Erythroblast (primary cell): ENCODE measurements at regions not wholly inside any gene's neighbourhood (a gene's known extent, or its start where the extent isn't known, plus 50 kb on each side); places are given as distances from the start of the nearest gene placed in this dataset.
"Not testable (repeated sequence)": the region's sequence is repeated elsewhere in the genome, so short reads cannot be mapped to it uniquely, and the experiment has no call there.

ENCODE experiments used
- DNase-seq, 2 experiments: peaks; one replicate each; lab custom pipeline; 2025; lab: John Stamatoyannopoulos, UW
- GATA1 ChIP-seq: IDR thresholded peaks from 2 replicates; pipeline ENCODE4 v1.6.1; 2011; ENCODE audit warnings: low read depth, mild to moderate bottlenecking, control low read depth, low read length, moderate library complexity
- POLR2A ChIP-seq: IDR thresholded peaks from 2 replicates; pipeline ENCODE4 v1.6.1; 2011; ENCODE audit warnings: mild to moderate bottlenecking, low read length

DNA sequence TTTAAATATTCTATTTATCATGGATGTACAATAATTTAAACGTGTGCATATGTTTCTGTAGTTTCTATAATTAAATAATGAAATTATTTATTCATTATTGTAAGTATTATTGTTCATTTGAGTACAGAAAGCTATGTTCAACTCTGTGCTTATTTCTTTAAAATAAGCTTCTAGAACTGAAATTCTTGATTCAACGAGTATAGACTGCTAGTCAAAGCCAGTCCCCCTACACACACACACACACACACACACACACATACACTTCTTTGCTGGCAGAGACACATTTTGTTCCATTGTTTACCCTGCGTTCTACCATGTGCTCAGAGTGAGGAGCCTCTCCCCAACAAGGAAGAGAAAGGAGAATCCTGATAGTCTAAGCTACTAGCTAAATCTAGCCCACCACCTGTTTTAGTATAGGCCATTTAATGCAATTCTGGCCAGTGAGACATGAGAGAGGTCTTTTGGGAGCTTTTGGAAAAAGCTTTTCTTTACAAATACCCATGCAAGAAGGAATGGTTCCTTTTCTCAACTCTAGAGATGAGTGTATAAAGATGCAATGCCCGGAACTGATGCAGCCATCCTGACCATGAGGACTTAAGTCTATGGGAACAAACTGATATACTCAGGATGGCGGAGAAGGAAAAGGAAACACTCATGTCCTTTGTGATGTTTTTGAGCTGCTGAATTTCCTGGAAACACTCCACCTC is 161.4 kb downstream of the NDUFA12 start:
- no peak for DNase-seq
- no peak for TF ChIP-seq GATA1

DNA sequence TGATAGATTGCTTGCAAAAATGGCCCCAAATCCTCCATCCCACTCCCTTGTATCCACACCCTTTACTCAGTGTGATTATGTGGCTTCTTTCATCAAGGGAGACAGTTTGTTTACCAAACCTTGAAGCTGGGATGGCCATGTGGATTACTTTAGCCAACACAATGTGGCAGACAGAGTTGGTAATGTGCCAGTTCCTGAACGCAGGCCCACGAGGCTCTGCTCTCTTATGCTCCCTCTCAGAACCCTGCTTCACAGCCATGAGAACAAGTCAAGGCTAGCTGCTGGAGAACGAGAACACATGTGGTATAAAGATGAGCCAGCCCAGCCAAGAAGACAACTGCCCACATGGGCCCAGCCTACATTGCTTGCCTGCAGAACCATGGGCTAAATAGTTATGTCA is 162.3 kb downstream of the NDUFA12 start:
- no peak for TF ChIP-seq POLR2A
- no peak for TF ChIP-seq GATA1
- no peak for DNase-seq

DNA sequence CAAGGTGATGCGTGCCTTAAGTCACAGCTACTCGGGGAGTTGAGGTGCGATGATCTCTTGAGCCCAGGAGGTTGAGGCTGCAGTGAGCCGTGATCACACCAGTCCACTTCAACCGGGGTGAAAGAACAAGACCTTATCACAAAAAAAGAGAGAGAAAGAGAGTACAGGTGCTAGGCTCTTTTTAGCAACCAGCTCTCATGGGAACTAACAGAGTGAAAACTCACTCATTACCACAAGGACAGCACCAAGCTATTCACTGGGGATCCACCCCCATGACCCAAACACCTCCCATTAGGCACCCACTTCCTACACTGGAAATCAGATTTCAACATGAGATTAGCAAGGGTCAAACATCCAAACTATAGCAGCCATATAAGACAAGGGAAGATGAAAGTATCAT is 164.2 kb downstream of the NDUFA12 start:
- DNase-seq, result no peak
- TF ChIP-seq GATA1 (no peak), POLR2A (no peak)

DNA sequence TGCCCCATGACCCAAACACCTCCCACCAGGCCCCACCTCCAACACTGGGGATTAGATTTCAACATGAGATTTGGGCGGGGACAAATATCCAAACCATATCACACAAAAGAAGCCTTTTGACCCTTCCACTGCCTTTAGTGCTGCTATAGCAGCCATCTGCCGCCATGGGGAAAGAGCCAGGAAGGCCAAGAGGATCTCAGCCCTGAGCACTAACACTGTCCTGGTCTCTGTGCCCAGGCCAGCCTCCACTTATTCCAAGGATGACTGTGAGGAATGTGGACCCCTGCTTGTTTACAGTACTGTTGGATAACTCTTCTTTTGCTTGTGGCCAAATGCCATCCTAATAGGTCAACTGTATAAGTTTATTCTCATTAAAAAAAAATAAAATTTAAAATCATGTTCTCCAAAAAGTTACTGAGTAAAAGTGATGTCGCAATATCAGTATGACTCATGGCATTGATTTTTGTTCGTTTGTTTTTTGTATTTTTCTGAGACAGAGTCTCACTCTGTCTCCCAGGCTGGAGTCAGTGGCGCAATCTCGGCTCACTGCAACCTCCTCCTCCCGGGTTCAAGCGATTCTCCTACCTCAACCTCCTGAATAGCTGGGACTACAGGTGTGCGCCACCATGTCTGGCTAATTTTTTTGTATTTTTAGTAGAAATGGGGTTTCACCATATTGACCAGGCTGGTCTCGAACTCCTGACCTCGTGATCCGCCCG is 166.4 kb downstream of the NDUFA12 start:
- DNase-seq, result not testable (repeated sequence)

GRCh38 chr12:94834036-94834625 is 169.4 kb downstream of the NDUFA12 start:
- TF ChIP-seq GATA1 (no peak), POLR2A (no peak)
- DNase-seq, result no peak

GRCh38 chr12:94832780-94833681 is 170.5 kb downstream of the NDUFA12 start:
- no peak for DNase-seq
- TF ChIP-seq GATA1 (no peak), POLR2A (no peak)

- no peak for DNase-seq
- TF ChIP-seq POLR2A (no peak), GATA1 (no peak)
Observed at GRCh38 chr12:94832105-94832504, 171.4 kb downstream of the NDUFA12 start.

DNA sequence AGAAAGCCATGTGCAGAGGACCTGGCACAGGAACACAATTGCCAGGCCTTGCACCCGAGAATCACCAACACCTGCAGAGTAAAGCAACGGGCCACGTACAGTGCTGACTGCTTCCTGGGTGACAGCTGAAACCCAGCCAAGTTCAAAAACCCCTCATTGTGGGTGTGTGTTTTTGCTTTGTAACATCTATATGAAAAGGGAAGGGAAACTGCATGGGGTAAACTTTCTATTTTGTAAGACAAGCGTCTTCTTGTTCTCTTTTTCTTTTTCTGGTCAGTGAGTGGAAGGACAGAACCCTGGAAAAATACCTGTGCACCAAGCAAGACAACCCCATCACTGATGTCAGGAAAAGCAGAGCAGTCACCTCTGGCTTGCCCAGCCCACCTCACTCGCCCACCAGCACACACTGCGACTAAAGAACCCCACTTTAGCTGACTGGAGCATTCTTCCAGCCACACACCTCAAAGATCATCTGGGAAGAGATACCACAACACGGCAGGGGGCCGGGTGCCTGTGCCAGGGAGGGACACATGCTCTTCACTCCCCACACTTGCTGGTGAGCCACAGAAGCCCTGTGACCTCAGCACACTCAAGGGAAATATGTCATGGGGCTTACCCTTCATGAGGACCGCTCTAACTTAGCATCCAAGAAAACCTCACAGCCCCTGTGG is 172.3 kb downstream of the NDUFA12 start:
- no peak for DNase-seq
- TF ChIP-seq GATA1 (no peak), POLR2A (no peak)

DNA sequence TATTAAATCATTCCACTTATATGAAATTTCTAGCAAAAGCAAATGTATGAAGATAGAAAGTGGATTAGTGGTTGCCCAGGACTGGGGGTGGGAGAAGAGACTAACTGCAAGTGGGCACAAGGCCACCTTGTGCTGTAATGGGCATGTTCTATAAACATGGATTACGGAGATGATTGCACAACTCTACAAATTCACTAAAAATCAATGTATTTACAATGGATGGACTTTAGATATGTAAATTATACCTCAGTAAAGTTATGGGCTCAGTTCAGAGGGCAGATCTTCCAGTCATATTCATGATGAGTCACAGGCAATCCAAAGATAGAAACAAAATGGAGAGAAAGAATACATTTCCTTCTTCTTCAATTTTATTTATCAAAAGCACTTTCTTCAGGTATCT is 173.9 kb downstream of the NDUFA12 start:
- DNase-seq, result no peak
- TF ChIP-seq GATA1 (no peak), POLR2A (no peak)

DNA sequence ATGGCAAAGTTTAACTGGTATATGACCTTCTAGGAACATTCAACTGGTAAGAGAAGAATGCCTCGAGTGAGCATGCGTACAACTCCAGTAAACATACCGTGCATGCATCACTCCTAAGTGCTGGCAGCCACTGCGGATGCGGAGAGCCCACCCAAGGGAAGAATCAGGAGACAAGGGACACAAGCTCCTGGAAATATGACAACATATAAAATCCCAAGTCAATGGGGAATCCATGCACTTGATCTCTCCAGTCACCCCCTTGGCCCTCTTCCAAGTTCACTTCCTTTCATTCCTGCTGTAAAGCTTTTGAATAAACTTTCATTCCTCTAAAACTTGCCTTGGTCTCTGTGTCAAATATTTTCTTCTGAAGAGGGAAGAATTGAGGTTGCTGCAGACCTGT is 168.7 kb upstream of the TMCC3 start:
- DNase-seq, result no peak

GRCh38 chr12:94817695-94818075 is 167.3 kb upstream of the TMCC3 start:
- TF ChIP-seq POLR2A (no peak), GATA1 (no peak)
- DNase-seq, result no peak

More for the DNA sequence above, 168.7 kb upstream of the TMCC3 start:
- TF ChIP-seq GATA1 (no peak), POLR2A (no peak)

DNA sequence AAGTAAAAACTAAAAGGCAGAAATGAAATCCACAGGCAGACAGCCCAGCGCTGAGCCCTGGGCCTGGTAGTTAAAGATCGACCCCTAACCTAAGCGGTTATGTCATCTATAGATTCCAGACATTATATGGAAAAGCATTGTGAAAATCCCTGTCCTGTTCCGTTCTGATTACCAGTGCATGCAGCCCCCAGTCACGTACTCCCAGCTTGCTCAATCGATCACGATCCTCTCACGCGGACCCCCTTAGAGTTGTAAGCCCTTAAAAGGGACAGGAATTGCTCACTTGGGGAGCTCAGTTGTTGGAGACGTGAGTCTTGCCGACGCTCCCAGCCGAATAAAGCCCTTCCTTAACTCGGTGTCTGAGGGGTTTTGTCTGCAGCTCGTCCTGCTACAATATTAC is 166.8 kb upstream of the TMCC3 start:
- not testable (repeated sequence) for DNase-seq

DNA sequence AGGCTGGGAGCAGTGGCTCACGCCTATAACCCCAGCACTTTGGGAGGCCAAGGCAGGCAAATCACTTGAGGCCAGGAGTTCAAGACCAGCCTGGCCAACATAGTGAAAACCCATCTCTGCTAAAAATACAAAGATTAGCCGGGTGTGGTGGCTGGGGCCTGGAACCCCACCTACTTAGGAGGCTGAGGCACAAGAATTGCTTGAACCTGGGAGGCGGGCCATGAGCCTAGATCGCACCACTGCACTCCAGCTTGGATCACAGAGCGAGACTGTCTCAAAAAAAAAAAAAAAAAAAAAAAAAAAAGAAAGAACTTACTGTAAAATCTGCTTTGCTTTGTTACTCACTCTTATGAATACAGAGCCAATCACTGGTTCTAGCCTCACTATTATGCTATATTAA is 166.4 kb upstream of the TMCC3 start:
- DNase-seq, result not testable (repeated sequence)
